22Rv1 (cell line): ENCODE measurements at regions not wholly inside any gene's neighbourhood (a gene's known extent, or its start where the extent isn't known, plus 50 kb on each side); places are given as distances from the start of the nearest gene placed in this dataset.

ENCODE experiments used
- CTCF ChIP-seq: fragments of 450-650 bp; IDR thresholded peaks from 2 replicates; pipeline ENCODE4 v1.5.1; 2017; ENCODE audit warnings: mild to moderate bottlenecking
- ZFX ChIP-seq: fragments of 450-650 bp; IDR thresholded peaks from 2 replicates; pipeline ENCODE4 v1.6.1; 2017; ENCODE audit warnings: antibody characterized with exemption, borderline replicate concordance

GRCh38 chr18:39359636-39360035, 1794.0 kb upstream of the CELF4 start:
- no peak for TF ChIP-seq CTCF
- no peak for TF ChIP-seq ZFX
